AG04449 (cell line): ENCODE measurements at regions not wholly inside any gene's neighbourhood (a gene's known extent, or its start where the extent isn't known, plus 50 kb on each side); places are given as distances from the start of the nearest gene placed in this dataset.

ENCODE experiments used
- CTCF ChIA-PET: fragments of 350-600 bp; formaldehyde crosslinking; extraction: SDS; loops from one replicate; lab custom pipeline; 2021; ENCODE audit warnings: antibody characterized with exemption; lab: Yijun Ruan, JAX
- POLR2A ChIA-PET: fragments of 400-600, 350-600 bp; formaldehyde crosslinking; extraction: SDS; loops from one replicate; lab custom pipeline; 2020; ENCODE audit warnings: antibody characterized with exemption, inconsistent platforms; lab: Yijun Ruan, JAX
- DNase-seq: peaks from one replicate; pipeline ENCODE4 v3.0.0-alpha.2; 2010; ENCODE audit warnings: low read depth, low spot score
- H3K4me3 ChIP-seq: 2 replicates; pipeline ENCODE4 v1.5.1; 2011; ENCODE audit warnings: low read depth, mild to moderate bottlenecking, control low read depth, low read length
- TF ChIP-seq, protein P1 (sequence below): IDR thresholded peaks from one replicate; pipeline ENCODE4 v1.5.1; 2011; ENCODE audit warnings: mild to moderate bottlenecking, moderate library complexity, low read length, control low read depth, inconsistent platforms; ENCODE audit not compliant: insufficient read depth; ENCODE audit errors: missing control alignments

DNA sequence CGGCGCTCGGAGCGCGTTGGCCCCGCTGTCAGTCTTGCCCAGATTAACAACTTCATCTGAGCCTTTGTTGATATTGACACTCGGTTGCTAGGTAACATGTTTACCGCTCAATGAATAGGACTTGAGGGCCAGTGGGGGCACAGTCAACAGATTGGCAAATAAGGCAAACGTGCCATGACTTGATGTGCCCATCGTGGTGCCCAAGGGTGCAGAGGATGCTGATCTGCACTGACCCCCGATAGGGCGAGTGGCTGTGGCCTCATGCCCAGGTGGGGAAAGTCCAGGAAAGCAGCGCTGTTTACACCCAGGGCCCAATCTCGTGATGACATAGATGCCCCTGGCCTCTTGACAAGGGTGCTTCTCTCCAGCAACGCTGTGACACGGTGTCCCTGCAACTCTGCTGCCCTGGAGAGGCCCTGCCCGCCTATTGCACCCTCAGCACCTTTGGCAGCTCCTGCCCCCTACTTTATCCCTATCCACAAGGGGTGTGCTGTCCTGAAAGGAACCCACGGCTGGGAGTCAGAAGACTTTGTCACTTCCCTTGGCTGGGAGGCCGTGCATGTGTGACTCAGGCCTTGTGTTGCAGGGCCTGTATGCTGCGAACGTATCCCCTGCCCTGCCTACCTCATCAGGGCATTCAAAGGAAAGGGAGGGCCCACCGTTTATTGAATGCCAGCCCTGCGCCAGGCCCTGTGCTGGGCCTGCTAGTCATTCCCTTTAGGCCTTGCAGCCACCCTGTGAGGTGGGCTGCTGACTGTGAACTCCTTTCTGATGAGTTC lies 158.0 kb downstream of the INHBB start:
- no peak overlapping the region for H3K4me3 ChIP-seq
- POLR2A ChIA-PET: no interaction called here
- peak; percentile 14 for DNase-seq
- TF ChIP-seq, protein P1, sequence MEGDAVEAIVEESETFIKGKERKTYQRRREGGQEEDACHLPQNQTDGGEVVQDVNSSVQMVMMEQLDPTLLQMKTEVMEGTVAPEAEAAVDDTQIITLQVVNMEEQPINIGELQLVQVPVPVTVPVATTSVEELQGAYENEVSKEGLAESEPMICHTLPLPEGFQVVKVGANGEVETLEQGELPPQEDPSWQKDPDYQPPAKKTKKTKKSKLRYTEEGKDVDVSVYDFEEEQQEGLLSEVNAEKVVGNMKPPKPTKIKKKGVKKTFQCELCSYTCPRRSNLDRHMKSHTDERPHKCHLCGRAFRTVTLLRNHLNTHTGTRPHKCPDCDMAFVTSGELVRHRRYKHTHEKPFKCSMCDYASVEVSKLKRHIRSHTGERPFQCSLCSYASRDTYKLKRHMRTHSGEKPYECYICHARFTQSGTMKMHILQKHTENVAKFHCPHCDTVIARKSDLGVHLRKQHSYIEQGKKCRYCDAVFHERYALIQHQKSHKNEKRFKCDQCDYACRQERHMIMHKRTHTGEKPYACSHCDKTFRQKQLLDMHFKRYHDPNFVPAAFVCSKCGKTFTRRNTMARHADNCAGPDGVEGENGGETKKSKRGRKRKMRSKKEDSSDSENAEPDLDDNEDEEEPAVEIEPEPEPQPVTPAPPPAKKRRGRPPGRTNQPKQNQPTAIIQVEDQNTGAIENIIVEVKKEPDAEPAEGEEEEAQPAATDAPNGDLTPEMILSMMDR: no peak
- CTCF ChIA-PET: interaction anchor here (1.0 kb wide), 1 partner anchor 10 kb away, joined by 3 read pairs; no protein-coding TSS in a partner anchor

DNA sequence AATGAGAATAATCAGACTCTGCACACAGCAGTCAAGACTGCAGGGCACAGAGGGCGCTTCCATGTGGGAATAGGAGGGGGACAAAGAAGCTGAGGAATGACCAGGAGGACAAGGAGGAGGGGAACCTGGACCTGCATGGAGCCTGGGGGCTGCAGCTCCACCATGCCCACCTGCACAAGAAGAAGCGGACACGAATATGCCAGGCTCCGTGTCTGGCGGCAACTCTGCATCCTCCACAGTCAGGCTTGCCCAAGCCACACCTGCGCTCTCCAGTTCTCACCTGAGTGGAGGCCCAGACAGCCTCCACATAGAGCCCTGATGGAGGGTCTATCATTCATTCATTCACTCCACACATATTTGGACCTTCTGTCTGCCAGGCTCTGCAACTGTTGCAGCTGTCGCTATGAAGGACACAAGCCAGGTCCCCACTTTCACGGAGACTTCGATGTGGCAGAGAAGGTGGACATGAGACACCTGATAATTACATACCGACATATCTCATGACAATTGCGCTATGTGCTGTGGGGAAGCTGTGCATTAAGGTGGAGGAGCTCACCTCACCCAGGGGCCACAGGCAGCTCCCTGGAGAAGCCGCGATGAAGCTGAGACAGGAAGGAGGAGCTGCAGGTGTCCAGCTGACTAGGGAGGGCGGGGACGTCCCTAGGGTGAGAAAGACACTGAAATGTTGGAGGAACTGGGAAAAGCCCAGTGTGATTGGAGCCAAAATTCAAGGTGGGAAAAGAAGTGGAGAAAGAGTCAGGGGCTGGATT lies 159.2 kb downstream of the INHBB start:
- ChIA-PET POLR2A (no interaction called here), CTCF (interaction anchor here (1.0 kb wide), 1 partner anchor 8 kb away, joined by 3 read pairs; no protein-coding TSS in a partner anchor)
- TF ChIP-seq, protein P1: no peak
- no peak for DNase-seq
- H3K4me3 ChIP-seq: no peak overlapping the region

DNA sequence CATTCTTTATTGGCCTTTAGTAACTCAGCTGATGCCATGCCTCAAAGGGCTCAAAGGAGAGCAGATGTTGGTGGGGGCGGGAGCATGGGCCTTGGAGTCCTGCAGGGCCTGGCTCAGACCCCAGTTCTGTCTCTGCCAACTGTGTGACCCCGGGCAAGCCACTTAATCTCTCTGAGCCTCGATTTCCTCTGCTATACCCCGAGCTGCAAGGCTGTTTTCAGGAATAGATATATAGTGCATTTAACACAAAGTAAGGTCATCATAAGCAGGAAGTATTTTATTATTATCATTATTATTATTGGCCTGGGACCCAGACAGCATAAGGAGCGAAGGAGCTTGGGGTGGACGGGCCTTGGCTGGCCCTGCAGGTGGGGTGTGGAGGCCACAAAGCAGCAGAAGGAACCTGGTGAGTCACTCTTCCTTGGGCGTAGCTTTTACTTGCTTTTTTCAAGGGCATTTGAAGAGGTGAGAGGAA lies 162.7 kb downstream of the INHBB start:
- no peak overlapping the region for H3K4me3 ChIP-seq
- no peak for DNase-seq
- ChIA-PET POLR2A (no interaction called here), CTCF (interaction anchor here (1.3 to 2.6 kb wide), 5 partner anchors 9 to 166 kb away, joined by 3 to 9 read pairs (median 5); no protein-coding TSS in a partner anchor)
- TF ChIP-seq, protein P1: no peak

DNA sequence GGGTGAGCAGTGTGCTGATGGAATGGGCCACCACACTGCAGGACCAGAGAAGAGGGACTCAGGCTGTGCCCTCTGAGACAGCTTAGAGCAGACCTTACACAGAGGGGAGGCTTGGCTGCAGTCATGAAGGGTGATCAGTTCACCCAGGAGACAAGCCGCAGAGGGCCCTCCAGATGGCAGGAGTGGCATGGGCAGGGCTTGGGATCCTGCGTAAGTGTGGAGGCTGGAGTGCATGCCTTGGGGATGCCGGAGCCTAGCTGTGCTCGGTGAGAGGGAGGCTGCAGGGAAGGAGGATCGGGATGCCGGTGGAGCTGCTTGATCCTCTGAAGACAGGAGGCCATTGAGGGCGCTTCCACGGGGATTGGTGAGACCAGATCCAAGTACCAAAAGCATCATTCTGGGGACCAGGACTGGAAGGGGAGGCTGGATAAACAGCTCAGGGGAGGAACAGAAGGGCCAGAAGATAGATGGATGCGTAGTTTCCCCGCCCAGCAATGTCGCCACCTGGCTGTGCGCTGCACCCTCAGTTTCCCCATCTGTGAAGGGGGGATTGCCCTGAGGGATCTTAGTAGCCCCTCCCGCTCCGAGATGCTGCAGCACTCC lies 163.4 kb downstream of the INHBB start:
- POLR2A ChIA-PET: no interaction called here
- TF ChIP-seq, protein P1: no peak
- no peak for DNase-seq
- no peak overlapping the region for H3K4me3 ChIP-seq
- CTCF ChIA-PET: interaction anchor here (1.3 to 2.6 kb wide), 4 partner anchors 8 to 166 kb away, joined by 3 to 9 read pairs (median 6); no protein-coding TSS in a partner anchor

DNA sequence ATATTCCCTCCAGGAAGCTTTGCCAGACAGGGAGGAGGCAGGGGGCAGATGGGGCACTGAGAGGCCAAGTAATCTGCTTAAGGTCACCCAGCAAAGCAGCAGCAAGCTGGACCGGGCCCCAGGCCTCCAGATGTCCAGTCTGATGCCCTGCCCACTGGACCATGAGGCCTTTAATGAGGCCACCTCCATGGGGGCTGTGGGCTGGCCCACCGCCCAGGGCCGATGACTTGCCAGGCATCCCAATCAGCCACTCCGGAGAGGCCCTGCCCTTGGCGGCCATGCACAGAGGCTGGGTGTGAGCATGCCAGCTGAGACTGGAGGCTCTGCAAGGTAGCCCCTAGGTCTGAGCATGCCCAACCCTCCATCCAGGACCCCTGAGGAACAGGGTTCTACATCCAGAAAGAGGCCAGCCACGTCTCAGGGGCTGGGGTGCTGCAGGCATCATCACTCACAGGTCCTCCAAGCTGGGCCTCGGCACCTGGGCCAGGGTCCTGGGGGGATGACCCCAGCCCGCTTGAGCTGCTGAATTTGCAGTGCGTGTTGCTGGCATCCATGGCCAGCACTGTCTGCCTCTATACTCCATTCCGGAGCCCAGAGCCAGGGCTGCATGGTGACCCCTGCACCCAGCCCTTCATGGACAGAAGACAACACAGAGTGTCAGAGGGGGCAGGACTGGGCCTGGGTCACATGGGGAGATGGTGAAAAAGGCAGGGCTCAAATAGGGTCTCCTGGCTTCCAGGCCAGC lies 164.2 kb downstream of the INHBB start:
- no peak for DNase-seq
- ChIA-PET CTCF (interaction anchor here (2.5 kb wide), 1 partner anchor 11 kb away, joined by 10 read pairs; no protein-coding TSS in a partner anchor), POLR2A (no interaction called here)
- H3K4me3 ChIP-seq: no peak overlapping the region
- TF ChIP-seq, protein P1: no peak
